Hepatocyte (in vitro differentiated cells): ENCODE measurements at regions not wholly inside any gene's neighbourhood (a gene's known extent, or its start where the extent isn't known, plus 50 kb on each side); places are given as distances from the start of the nearest gene placed in this dataset.

Experiments used
- CTCF ChIP-seq: fragments of 200-600 bp; sonication (generic); IDR thresholded peaks from 2 replicates; pipeline ENCODE4 v1.5.1; 2016; ENCODE audit warnings: antibody characterized with exemption, mild to moderate bottlenecking; ENCODE audit not compliant: poor library complexity
- EZH2 ChIP-seq: fragments of 200-600 bp; sonication (generic); IDR thresholded peaks from 2 replicates; pipeline ENCODE4 v1.6.1; 2016; ENCODE audit warnings: antibody characterized with exemption, mild to moderate bottlenecking, borderline replicate concordance
- EZH2phosphoT487 ChIP-seq: fragments of 200-600 bp; sonication (generic); IDR thresholded peaks from one replicate; pipeline ENCODE4 v1.6.1; 2018; ENCODE audit warnings: antibody characterized with exemption, mild to moderate bottlenecking, low read depth, moderate library complexity; ENCODE audit not compliant: unreplicated experiment, severe bottlenecking

- TF ChIP-seq CTCF (no peak), EZH2 (no peak), EZH2phosphoT487 (no peak)
Observed at GRCh38 chr7:114802632-114803031, 119.3 kb upstream of the MDFIC start.
